GM10266 (cell line): ENCODE measurements at regions not wholly inside any gene's neighbourhood (a gene's known extent, or its start where the extent isn't known, plus 50 kb on each side); places are given as distances from the start of the nearest gene placed in this dataset.

Experiments used
- DNase-seq: peaks from one replicate; pipeline ENCODE4 v3.0.0; 2012; ENCODE audit errors: extremely low spot score
- CTCF ChIP-seq: IDR thresholded peaks from 2 replicates; pipeline ENCODE4 v1.5.1; 2012; ENCODE audit warnings: mild to moderate bottlenecking, low read depth; ENCODE audit not compliant: control insufficient read depth, insufficient read depth; ENCODE audit errors: missing control alignments

GRCh38 chr2:192814376-192814775 is 619.6 kb upstream of the TMEFF2 start:
- DNase-seq, result no peak
- TF ChIP-seq CTCF, result no peak

- no peak for DNase-seq
- no peak for TF ChIP-seq CTCF
Observed at GRCh38 chr2:192813341-192813740, 618.6 kb upstream of the TMEFF2 start.

GRCh38 chr2:192809173-192809572 is 614.4 kb upstream of the TMEFF2 start:
- TF ChIP-seq CTCF, result no peak
- DNase-seq, result no peak

DNA sequence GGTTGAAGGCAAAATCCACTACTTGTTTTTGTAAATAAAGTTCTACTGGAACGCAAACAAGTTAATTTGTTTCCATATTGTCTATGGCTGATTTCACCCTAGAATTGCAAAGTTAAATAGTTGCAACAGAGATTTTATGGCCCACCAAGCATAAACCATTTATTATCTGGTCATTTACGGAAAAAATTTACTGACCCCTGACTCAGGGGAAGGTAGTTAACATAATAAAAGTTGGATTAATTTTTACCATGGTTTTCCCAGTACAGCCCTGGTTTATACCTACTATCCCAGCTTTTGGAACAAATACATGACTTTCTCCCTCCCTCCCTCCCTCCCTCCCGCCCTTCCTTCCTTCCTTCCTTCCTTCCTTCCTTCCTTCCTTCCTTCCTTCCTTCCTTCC is 588.9 kb upstream of the TMEFF2 start:
- no peak for TF ChIP-seq CTCF
- DNase-seq, result no peak

GRCh38 chr2:192775459-192776262 is 580.9 kb upstream of the TMEFF2 start:
- DNase-seq, result no peak
- TF ChIP-seq CTCF, result no peak

DNA sequence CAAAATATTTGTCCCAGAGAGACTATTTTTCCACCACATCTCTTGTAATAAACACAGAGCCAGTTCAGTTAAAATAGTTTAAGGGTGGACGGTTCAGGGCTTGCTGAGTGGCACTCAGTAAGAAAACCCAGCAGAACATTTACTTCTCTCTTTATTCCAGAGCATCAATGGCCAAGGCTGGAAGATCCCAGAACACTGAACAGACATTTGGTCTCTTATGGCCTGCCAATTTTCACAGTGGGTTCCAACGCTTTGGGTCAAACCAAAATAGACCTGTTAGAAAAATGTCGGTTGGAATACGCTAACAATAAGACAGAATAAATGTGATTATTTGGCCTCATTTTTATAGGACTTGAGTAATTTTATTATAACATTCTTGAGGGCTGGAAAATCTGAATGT is 580.3 kb upstream of the TMEFF2 start:
- DNase-seq, result no peak
- TF ChIP-seq CTCF, result no peak

- no peak for TF ChIP-seq CTCF
- no peak for DNase-seq
Observed at GRCh38 chr2:192773044-192773443, 578.3 kb upstream of the TMEFF2 start.
